AG09309 (cell line): ENCODE measurements at regions not wholly inside any gene's neighbourhood (a gene's known extent, or its start where the extent isn't known, plus 50 kb on each side); places are given as distances from the start of the nearest gene placed in this dataset.
"Not testable (repeated sequence)": the region's sequence is repeated elsewhere in the genome, so short reads cannot be mapped to it uniquely, and the experiment has no call there.

Experiments
- DNase-seq: peaks from one replicate; pipeline ENCODE4 v3.0.0-alpha.2; 2010; ENCODE audit warnings: low read depth
- H3K4me3 ChIP-seq: 2 replicates; pipeline ENCODE4 v1.5.1; 2011; ENCODE audit warnings: mild to moderate bottlenecking, low read depth, low read length, moderate library complexity; ENCODE audit not compliant: control insufficient read depth
- CTCF ChIP-seq: IDR thresholded peaks from 2 replicates; pipeline ENCODE4 v1.5.1; 2011; ENCODE audit warnings: mild to moderate bottlenecking, low read depth, low read length, inconsistent platforms; ENCODE audit not compliant: insufficient read depth, control insufficient read depth; ENCODE audit errors: missing control alignments

GRCh38 chr2:12623051-12623450, 93.7 kb upstream of the TRIB2 start:
- DNase-seq, result no peak
- no peak for TF ChIP-seq CTCF
- no peak overlapping the region for H3K4me3 ChIP-seq

GRCh38 chr2:12624384-12624783, 92.4 kb upstream of the TRIB2 start:
- no peak overlapping the region for H3K4me3 ChIP-seq
- DNase-seq, result no peak
- TF ChIP-seq CTCF, result no peak

GRCh38 chr2:12624905-12625598, 91.7 kb upstream of the TRIB2 start:
- DNase-seq, result no peak
- TF ChIP-seq CTCF, result no peak
- H3K4me3 ChIP-seq, result no peak overlapping the region

GRCh38 chr2:12628541-12628940, 88.2 kb upstream of the TRIB2 start:
- H3K4me3 ChIP-seq, DNase-seq: not testable (repeated sequence)

- DNase-seq, result no peak
- TF ChIP-seq CTCF, result no peak
- no peak overlapping the region for H3K4me3 ChIP-seq
These were observed 79.7 kb upstream of the TRIB2 start for GRCh38 chr2:12636837-12637581.

GRCh38 chr2:12637754-12638153, 79.0 kb upstream of the TRIB2 start:
- no peak for TF ChIP-seq CTCF
- no peak overlapping the region for H3K4me3 ChIP-seq
- DNase-seq, result no peak

- no peak for DNase-seq
- no peak overlapping the region for H3K4me3 ChIP-seq
- TF ChIP-seq CTCF, result no peak
These were observed 75.3 kb upstream of the TRIB2 start for GRCh38 chr2:12641441-12641840.
